Esophagus squamous epithelium (tissue), 5 donors: ENCODE measurements at regions not wholly inside any gene's neighbourhood (a gene's known extent, or its start where the extent isn't known, plus 50 kb on each side); places are given as distances from the start of the nearest gene placed in this dataset.

ENCODE experiments used
- DNase-seq: peaks from one replicate; lab custom pipeline; 2025; lab: John Stamatoyannopoulos, UW
- H3K27ac ChIP-seq, 4 donors: fragments of 200-600 bp; sonication (generic); one replicate each; pipeline ENCODE4 v1.5.1; 2016 to 2019; ENCODE audit warnings: mild to moderate bottlenecking in 1 of 4
- H3K27me3 ChIP-seq, 4 donors: fragments of 200-600 bp; sonication (generic); 1 replicate in 3 of 4; 2 replicates in 1 of 4; pipeline versions ENCODE4 v1.5.1 to v1.6.0; 2017 to 2021; ENCODE audit warnings: antibody characterized with exemption in 1 of 4
- H3K36me3 ChIP-seq, 3 donors: fragments of 200-600 bp; sonication (generic); one replicate each; pipeline ENCODE4 v1.5.1; 2016 to 2019
- H3K4me1 ChIP-seq, 3 donors: fragments of 200-600 bp; sonication (generic); one replicate each; pipeline ENCODE4 v1.5.1; 2017 to 2019
- H3K4me3 ChIP-seq, 4 donors: fragments of 200-600 bp; sonication (generic); 1 replicate in 3 of 4; 2 replicates in 1 of 4; pipeline ENCODE4 v1.5.1; 2016 to 2019; ENCODE audit warnings: mild to moderate bottlenecking in 2 of 4, moderate library complexity in 1 of 4
- H3K9me3 ChIP-seq, 3 donors: fragments of 200-600 bp; sonication (generic); one replicate each; pipeline ENCODE4 v1.5.1; 2016 to 2019
- CTCF ChIP-seq, 6 experiments: fragments of 450-650 bp in 4 of 6; fragments of 200-600 bp in 2 of 6; sonication (generic) in 2 of 6; IDR thresholded peaks; one replicate each; pipeline ENCODE4 v1.5.1; 2016 to 2019; ENCODE audit warnings: antibody characterized with exemption in 6 of 6, mild to moderate bottlenecking in 4 of 6, moderate library complexity in 4 of 6
- POLR2A ChIP-seq, 4 donors: fragments of 450-650 bp; IDR thresholded peaks; one replicate each; pipeline ENCODE4 v1.6.1; 2017; ENCODE audit warnings: antibody characterized with exemption in 4 of 4, mild to moderate bottlenecking in 4 of 4, moderate library complexity in 3 of 4
- WGBS, 2 donors: methylation state at CpG; one replicate each; pipeline ENCODE4 v1.1.5; 2018; 5-methylcytosine and 5-hydroxymethylcytosine counted together
- intact Hi-C: fragments of 100-400 bp; cut with DNase I; formaldehyde crosslinking; loops from one replicate; pipeline ENCODE4 v1.15.0; 2022
- donor health status: DM: yes; HTN: yes; CAD: no.

- H3K27ac ChIP-seq = no peak overlapping the region
- H3K9me3 ChIP-seq = no peaks in the 10 kb centered on the region
- intact Hi-C loops = no loop called here
- no peaks in the 10 kb centered on the region for H3K4me1 ChIP-seq
- H3K4me3 ChIP-seq = no peak overlapping the region
- H3K27me3 ChIP-seq = no peaks in the 10 kb centered on the region
- DNase-seq = no peak
- H3K36me3 ChIP-seq = no peaks in the 10 kb centered on the region
- TF ChIP-seq POLR2A (IDR thresholded peaks at IDR 0.05) (no peak), CTCF (IDR thresholded peaks at IDR 0.05) (no peak)
These were observed 376.5 kb downstream of the LRRIQ3 start for GRCh38 chr1:73821520-73821919.

- Histone ChIP-seq H3K4me1 (no peaks in the 10 kb centered on the region), H3K4me3 (no peak overlapping the region), H3K9me3 (no peaks in the 10 kb centered on the region), H3K36me3 (no peaks in the 10 kb centered on the region), H3K27ac (no peak overlapping the region), H3K27me3 (no peaks in the 10 kb centered on the region)
- intact Hi-C loops = no loop called here
- TF ChIP-seq POLR2A (IDR thresholded peaks at IDR 0.05) = no peak
- no peak for TF ChIP-seq CTCF (IDR thresholded peaks at IDR 0.05)
- DNase-seq = no peak
- 90 to 97% methylated on average over 1 of the region's 1 CpG for WGBS, 2 donors
These were observed 377.1 kb downstream of the LRRIQ3 start for GRCh38 chr1:73820843-73821242.

DNA sequence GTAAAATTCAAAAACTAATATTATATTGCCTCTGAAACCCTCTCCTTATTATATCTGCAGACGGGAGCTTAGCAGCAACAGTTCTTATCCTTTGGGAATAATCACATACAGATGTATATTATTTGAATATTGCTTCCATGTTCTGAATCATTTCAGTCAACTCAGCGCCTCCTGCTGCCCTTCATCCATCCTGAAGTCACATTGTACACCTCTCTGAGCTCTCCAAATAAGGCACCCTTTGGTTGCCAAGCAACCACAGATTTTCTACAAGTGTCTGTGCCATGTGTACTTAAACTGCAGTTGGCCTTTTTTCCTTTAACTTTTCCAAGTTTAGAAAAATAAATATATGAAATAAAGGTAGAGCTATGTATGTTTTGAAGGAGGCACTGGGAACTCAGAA is 384.3 kb downstream of the LRRIQ3 start:
- H3K4me1 ChIP-seq = no peaks in the 10 kb centered on the region
- intact Hi-C loops = no loop called here
- TF ChIP-seq CTCF (IDR thresholded peaks at IDR 0.05) = no peak
- no peak for TF ChIP-seq POLR2A (IDR thresholded peaks at IDR 0.05)
- WGBS, 2 donors = 24 to 34% methylated on average over 2 of the region's 2 CpGs
- H3K27ac ChIP-seq = no peak overlapping the region
- H3K27me3 ChIP-seq = no peaks in the 10 kb centered on the region
- H3K4me3 ChIP-seq = no peak overlapping the region
- no peak for DNase-seq
- H3K36me3 ChIP-seq = no peaks in the 10 kb centered on the region
- H3K9me3 ChIP-seq = no peaks in the 10 kb centered on the region

GRCh38 chr1:73813236-73813635 is 384.7 kb downstream of the LRRIQ3 start:
- H3K36me3 ChIP-seq = no peaks in the 10 kb centered on the region
- H3K4me3 ChIP-seq = no peak overlapping the region
- H3K4me1 ChIP-seq = no peaks in the 10 kb centered on the region
- no peaks in the 10 kb centered on the region for H3K27me3 ChIP-seq
- intact Hi-C loops = no loop called here
- no peaks in the 10 kb centered on the region for H3K9me3 ChIP-seq
- no peak overlapping the region for H3K27ac ChIP-seq
- 48 to 60% methylated on average over 2 of the region's 2 CpGs for WGBS, 2 donors
- no peak for TF ChIP-seq POLR2A (IDR thresholded peaks at IDR 0.05)
- no peak for TF ChIP-seq CTCF (IDR thresholded peaks at IDR 0.05)
- DNase-seq = no peak

DNA sequence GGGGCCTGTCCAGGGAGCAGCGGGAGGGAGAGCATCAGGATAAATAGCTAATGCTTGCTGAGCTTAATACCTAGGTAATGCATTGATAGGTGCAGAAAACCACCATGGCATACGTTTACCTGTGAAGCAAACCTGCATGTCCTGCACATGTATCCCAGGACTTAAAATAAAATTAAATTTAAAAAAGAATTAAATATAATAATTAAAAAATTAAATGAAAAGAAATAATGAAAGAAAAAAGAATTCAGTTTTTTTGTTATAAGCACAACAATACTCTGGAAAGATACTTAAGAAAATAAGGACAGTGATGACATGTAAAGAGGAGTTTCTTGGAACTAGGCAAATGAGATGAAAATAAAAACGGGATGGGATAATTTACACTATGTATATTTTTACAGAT is 386.2 kb downstream of the LRRIQ3 start:
- H3K4me3 ChIP-seq = no peak overlapping the region
- no peak for DNase-seq
- intact Hi-C loops = no loop called here
- H3K27me3 ChIP-seq = no peaks in the 10 kb centered on the region
- TF ChIP-seq POLR2A (IDR thresholded peaks at IDR 0.05) = no peak
- TF ChIP-seq CTCF (IDR thresholded peaks at IDR 0.05) = no peak
- H3K9me3 ChIP-seq = no peaks in the 10 kb centered on the region
- H3K36me3 ChIP-seq = no peaks in the 10 kb centered on the region
- H3K4me1 ChIP-seq = no peaks in the 10 kb centered on the region
- no peak overlapping the region for H3K27ac ChIP-seq
- WGBS, 2 donors = 60 to 61% methylated on average over 3 of the region's 3 CpGs
